AG10803 (cell line): ENCODE measurements at regions not wholly inside any gene's neighbourhood (a gene's known extent, or its start where the extent isn't known, plus 50 kb on each side); places are given as distances from the start of the nearest gene placed in this dataset.
"Not testable (repeated sequence)": the region's sequence is repeated elsewhere in the genome, so short reads cannot be mapped to it uniquely, and the experiment has no call there.

Source experiments
- DNase-seq: peaks from one replicate; pipeline ENCODE4 v3.0.0; 2010; ENCODE audit warnings: low read depth
- H3K4me3 ChIP-seq: 2 replicates; pipeline ENCODE4 v1.5.1; 2011; ENCODE audit warnings: mild to moderate bottlenecking, low read length, control low read depth
- CTCF ChIP-seq: conservative IDR thresholded peaks from 2 replicates; pipeline ENCODE4 v1.5.1; 2011; ENCODE audit warnings: mild to moderate bottlenecking, low read length, control low read depth, inconsistent platforms

- TF ChIP-seq CTCF, result no peak
- H3K4me3 ChIP-seq, result no peak overlapping the region
- no peak for DNase-seq
These were observed 619.9 kb downstream of the KIF4B start for GRCh38 chr5:155633338-155633957.

GRCh38 chr5:155649666-155650065, 636.1 kb downstream of the KIF4B start:
- no peak overlapping the region for H3K4me3 ChIP-seq
- TF ChIP-seq CTCF, result no peak
- no peak for DNase-seq

- H3K4me3 ChIP-seq, result no peak overlapping the region
- no peak for TF ChIP-seq CTCF
- DNase-seq, result no peak
These were observed 642.0 kb downstream of the KIF4B start for GRCh38 chr5:155655569-155655968.

- no peak for DNase-seq
- TF ChIP-seq CTCF, result no peak
- no peak overlapping the region for H3K4me3 ChIP-seq
These were observed 648.3 kb downstream of the KIF4B start for GRCh38 chr5:155661859-155662258.

GRCh38 chr5:155665361-155665760, 651.8 kb downstream of the KIF4B start:
- no peak overlapping the region for H3K4me3 ChIP-seq
- no peak for DNase-seq
- no peak for TF ChIP-seq CTCF

GRCh38 chr5:155672001-155672400, 655.0 kb upstream of the SGCD start:
- DNase-seq, H3K4me3 ChIP-seq: not testable (repeated sequence)

GRCh38 chr5:155676967-155677366, 650.0 kb upstream of the SGCD start:
- no peak overlapping the region for H3K4me3 ChIP-seq
- TF ChIP-seq CTCF, result no peak
- no peak for DNase-seq

- no peak overlapping the region for H3K4me3 ChIP-seq
- no peak for TF ChIP-seq CTCF
- DNase-seq, result no peak
These were observed 648.6 kb upstream of the SGCD start for GRCh38 chr5:155678371-155678770.
